AML-193 (cell line): ENCODE measurements at regions not wholly inside any gene's neighbourhood (a gene's known extent, or its start where the extent isn't known, plus 50 kb on each side); places are given as distances from the start of the nearest gene placed in this dataset.

Experiments
- DNase-seq, 2 experiments: peaks; one replicate each; lab custom pipeline; 2025; lab: John Stamatoyannopoulos, UW

DNA sequence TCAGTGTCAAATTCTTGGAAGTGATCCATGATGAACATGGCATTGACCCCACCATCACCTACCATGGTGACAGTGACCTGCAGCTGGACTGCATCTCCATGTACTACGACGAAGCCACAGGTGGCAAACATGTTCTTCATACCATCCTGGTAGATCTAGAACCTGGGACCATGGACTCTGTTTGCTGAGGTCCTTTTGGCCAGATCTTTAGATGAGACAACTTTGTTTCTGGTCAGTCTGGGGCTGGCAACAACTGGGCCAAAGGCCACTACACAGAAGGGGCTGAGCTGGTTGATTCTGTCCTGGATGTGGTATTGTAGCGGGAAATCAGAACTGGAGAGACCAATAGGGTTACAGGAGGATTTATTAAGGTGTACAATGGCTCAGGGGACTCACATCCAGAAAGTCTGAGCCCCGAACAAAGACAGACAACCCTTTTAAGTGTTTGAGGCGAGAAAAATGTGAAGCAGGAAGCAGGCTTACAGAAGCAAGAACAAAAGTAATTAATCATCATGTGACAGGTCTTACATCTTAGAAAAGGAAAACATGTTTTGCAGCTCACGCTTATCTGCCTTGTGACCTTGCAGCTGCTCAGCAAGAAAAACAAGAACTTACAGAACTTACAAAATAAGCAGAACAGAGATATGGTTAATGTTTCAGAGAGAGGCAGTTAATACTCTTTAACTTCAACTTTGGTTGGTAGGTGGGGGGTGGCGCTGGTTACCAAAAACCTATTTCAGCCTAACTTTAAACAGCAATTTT lies 58.8 kb upstream of the MOCS1 start:
- DNase-seq, result no peak
